ENCODE measurements at regions not wholly inside any gene's neighbourhood (a gene's known extent, or its start where the extent isn't known, plus 50 kb on each side); places are given as distances from the start of the nearest gene placed in this dataset.

GRCh38 chr1:168848051-168848450 is 119.0 kb upstream of the DPT start:
- TF ChIP-seq CTCF (IDR thresholded peaks at IDR 0.05) (no peak), POLR2A (IDR thresholded peaks at IDR 0.05) (no peak)

Data from tibial nerve (tissue), 3 donors.